ENCODE measurements at regions not wholly inside any gene's neighbourhood (a gene's known extent, or its start where the extent isn't known, plus 50 kb on each side); places are given as distances from the start of the nearest gene placed in this dataset.

DNA sequence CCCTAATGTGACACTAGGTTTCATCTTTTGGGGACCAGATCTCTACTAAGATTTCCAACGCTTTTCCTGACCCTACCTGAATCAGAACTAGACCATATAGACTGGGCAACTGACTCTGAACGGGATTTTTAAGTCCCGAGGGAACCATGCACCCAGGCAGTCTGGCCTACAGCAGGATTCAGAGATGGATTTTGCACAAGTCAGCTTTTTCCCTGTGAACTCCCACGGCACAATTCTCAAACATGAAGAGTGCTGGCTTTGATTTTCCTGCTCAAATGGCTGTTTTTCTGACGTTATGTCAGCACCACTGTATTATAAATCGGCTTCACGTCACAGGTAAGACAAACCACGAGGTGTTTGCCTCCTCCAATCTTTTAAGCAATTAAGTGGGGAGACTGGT lies 409.1 kb downstream of the TCERG1L start:
- H2BK120ac ChIP-seq (ENCODE audit: low read depth, low read length, poor library complexity, severe bottlenecking): no peak overlapping the region
- H3K27me3 ChIP-seq (ENCODE audit: insufficient read depth, low read length): no peaks in the 10 kb centered on the region
- Mint-ChIP-seq H3K4me3 (no peak overlapping the region), H3K9me3 (no peaks in the 10 kb centered on the region; a peak in 1 of 5 replicates), H3K4me1 (peaks cover 0 to under 1% of the 10 kb centered on the region in 2 experiments; a peak in 2 of 4 replicates), H3K27me3 (ENCODE audit: low read depth) (peaks cover 1% of the 10 kb centered on the region), H3K36me3 (ENCODE audit: insufficient read depth in 1 of 3, low read depth in 3 of 3) (no peaks in the 10 kb centered on the region), H3K27ac (no peak overlapping the region; a peak in 1 of 7 replicates)
- H2AK5ac ChIP-seq (ENCODE audit: insufficient read length, low read length): no peak overlapping the region
- no peak overlapping the region for H3K27ac ChIP-seq (ENCODE audit: insufficient read length, low read depth, low read length)
- no peak overlapping the region for H3K4ac ChIP-seq (ENCODE audit: low read depth, low read length)
- no CpG with 5 or more reads among the region's 8 CpGs for WGBS (ENCODE audit: extremely low coverage, insufficient read length, low lambda C conversion rate)
- H3K14ac ChIP-seq (ENCODE audit: insufficient read depth, low read length): no peak overlapping the region
- H3K56ac ChIP-seq (ENCODE audit: insufficient read length, low read depth, low read length): no peak overlapping the region
- no peak overlapping the region for H3T11ph ChIP-seq (ENCODE audit: low read length)
- H4K91ac ChIP-seq (ENCODE audit: insufficient read length, low read depth, low read length): no peak overlapping the region
- no peak overlapping the region for H4K5ac ChIP-seq (ENCODE audit: insufficient read length, low read depth, low read length)
- no peak overlapping the region for H2BK12ac ChIP-seq (ENCODE audit: insufficient read length, low read depth, low read length)
- H2BK5ac ChIP-seq (ENCODE audit: insufficient read length, low read length): no peak overlapping the region
- no peaks in the 10 kb centered on the region for H3K9me3 ChIP-seq (ENCODE audit: control insufficient read depth, low read depth, low read length)
- no peak overlapping the region for H2BK20ac ChIP-seq (ENCODE audit: low read depth, low read length, poor library complexity, severe bottlenecking)
- no peak overlapping the region for H3K18ac ChIP-seq (ENCODE audit: insufficient read length, low read depth, low read length)
- H3K79me1 ChIP-seq (ENCODE audit: insufficient read depth, low read depth, low read length, poor library complexity, severe bottlenecking): no peaks in the 10 kb centered on the region
- no peaks in the 10 kb centered on the region for H3K4me1 ChIP-seq (ENCODE audit: insufficient read depth, low read length)
- H4K8ac ChIP-seq (replicated peaks; ENCODE audit: insufficient read length, low read depth, low read length): no peak overlapping the region
- H4K20me1 ChIP-seq (ENCODE audit: control insufficient read depth, insufficient read depth, insufficient read length): no peaks in the 10 kb centered on the region
- no peak overlapping the region for H3K23ac ChIP-seq (ENCODE audit: insufficient read length, low read depth, low read length)
- no peak overlapping the region for H3K4me2 ChIP-seq (ENCODE audit: insufficient read depth, insufficient read length, low read length)
- no peak overlapping the region for H2AFZ ChIP-seq (ENCODE audit: low read length)
- TF ChIP-seq, protein P1, sequence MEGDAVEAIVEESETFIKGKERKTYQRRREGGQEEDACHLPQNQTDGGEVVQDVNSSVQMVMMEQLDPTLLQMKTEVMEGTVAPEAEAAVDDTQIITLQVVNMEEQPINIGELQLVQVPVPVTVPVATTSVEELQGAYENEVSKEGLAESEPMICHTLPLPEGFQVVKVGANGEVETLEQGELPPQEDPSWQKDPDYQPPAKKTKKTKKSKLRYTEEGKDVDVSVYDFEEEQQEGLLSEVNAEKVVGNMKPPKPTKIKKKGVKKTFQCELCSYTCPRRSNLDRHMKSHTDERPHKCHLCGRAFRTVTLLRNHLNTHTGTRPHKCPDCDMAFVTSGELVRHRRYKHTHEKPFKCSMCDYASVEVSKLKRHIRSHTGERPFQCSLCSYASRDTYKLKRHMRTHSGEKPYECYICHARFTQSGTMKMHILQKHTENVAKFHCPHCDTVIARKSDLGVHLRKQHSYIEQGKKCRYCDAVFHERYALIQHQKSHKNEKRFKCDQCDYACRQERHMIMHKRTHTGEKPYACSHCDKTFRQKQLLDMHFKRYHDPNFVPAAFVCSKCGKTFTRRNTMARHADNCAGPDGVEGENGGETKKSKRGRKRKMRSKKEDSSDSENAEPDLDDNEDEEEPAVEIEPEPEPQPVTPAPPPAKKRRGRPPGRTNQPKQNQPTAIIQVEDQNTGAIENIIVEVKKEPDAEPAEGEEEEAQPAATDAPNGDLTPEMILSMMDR (conservative IDR thresholded peaks at IDR 0.05): no peak
- H3K9ac ChIP-seq (ENCODE audit: extremely low read depth, insufficient read length, low read length): no peak overlapping the region
- no peak overlapping the region for H2BK15ac ChIP-seq (ENCODE audit: low read depth, low read length)
- no peaks in the 10 kb centered on the region for H3K79me2 ChIP-seq (ENCODE audit: insufficient read depth, low read length)
- H3K23me2 ChIP-seq (ENCODE audit: insufficient read length, low read depth, low read length, poor library complexity, severe bottlenecking): no peaks in the 10 kb centered on the region
- DNase-seq: no peak

Measured in H9 (cell line).